Activated CD8-positive, alpha-beta memory T cell treated with anti-CD3 and anti-CD28 coated beads, Interleukin-2, amount 50 U/mL, for 48 hours (primary cell): ENCODE measurements at regions not wholly inside any gene's neighbourhood (a gene's known extent, or its start where the extent isn't known, plus 50 kb on each side); places are given as distances from the start of the nearest gene placed in this dataset.

ENCODE experiments used
- DNase-seq: peaks from one replicate; pipeline ENCODE4 v3.0.0-alpha.2; 2020

GRCh38 chr1:56442290-56442877 is 137.0 kb downstream of the PLPP3 start:
- no peak for DNase-seq

GRCh38 chr1:56441601-56442000 is 137.8 kb downstream of the PLPP3 start:
- no peak for DNase-seq

- no peak for DNase-seq
Measured at GRCh38 chr1:56439610-56440264, 139.6 kb downstream of the PLPP3 start.

- DNase-seq: no peak
Measured at GRCh38 chr1:56438901-56439551, 140.3 kb downstream of the PLPP3 start.

- DNase-seq: no peak
Measured at GRCh38 chr1:56437959-56438358, 141.4 kb downstream of the PLPP3 start.

- no peak for DNase-seq
Measured at GRCh38 chr1:56436912-56437417, 142.4 kb downstream of the PLPP3 start.

- no peak for DNase-seq
Measured at GRCh38 chr1:56436296-56436695, 143.1 kb downstream of the PLPP3 start.

GRCh38 chr1:56435434-56436262 is 143.7 kb downstream of the PLPP3 start:
- no peak for DNase-seq

GRCh38 chr1:56434740-56435139 is 144.6 kb downstream of the PLPP3 start:
- no peak for DNase-seq

- no peak for DNase-seq
Measured at GRCh38 chr1:56434025-56434424, 145.3 kb downstream of the PLPP3 start.

- no peak for DNase-seq
Measured at GRCh38 chr1:56433056-56433577, 146.2 kb downstream of the PLPP3 start.

- no peak for DNase-seq
Measured at GRCh38 chr1:56432166-56432971, 147.0 kb downstream of the PLPP3 start.

GRCh38 chr1:56430141-56430839 is 149.1 kb downstream of the PLPP3 start:
- no peak for DNase-seq

- no peak for DNase-seq
Measured at GRCh38 chr1:56429288-56429687, 150.1 kb downstream of the PLPP3 start.

GRCh38 chr1:56426587-56427381 is 152.6 kb downstream of the PLPP3 start:
- no peak for DNase-seq

GRCh38 chr1:56425494-56426037 is 153.8 kb downstream of the PLPP3 start:
- no peak for DNase-seq

- DNase-seq: no peak
Measured at GRCh38 chr1:56424744-56425493, 154.4 kb downstream of the PLPP3 start.

GRCh38 chr1:56423716-56424115 is 155.6 kb downstream of the PLPP3 start:
- DNase-seq: no peak

GRCh38 chr1:56418151-56418631 is 161.2 kb downstream of the PLPP3 start:
- DNase-seq: no peak
